GM12878 (cell line): ENCODE measurements at regions not wholly inside any gene's neighbourhood (a gene's known extent, or its start where the extent isn't known, plus 50 kb on each side); places are given as distances from the start of the nearest gene placed in this dataset.

Source experiments
- ATAC-seq: fragments of 200-7000 bp; cut with Tn5 transposase; 3 replicates; pipeline ENCODE4 v1.9.1; 2020; ENCODE audit warnings: mild to moderate bottlenecking, moderate library complexity
- BruUV-seq: library from RNA; stranded (reverse); fragments of 400-500 nt; replicated peaks from 2 replicates; lab custom pipeline; 2021; lab: Mats Ljungman, UMichigan
- CTCF ChIA-PET: fragments of 300-600 bp; sonication (Branson Sonifier 250); formaldehyde crosslinking; extraction: SDS; loops from one replicate; lab custom pipeline; 2021; ENCODE audit warnings: inconsistent platforms; lab: Yijun Ruan, JAX
- POLR2A ChIA-PET: fragments of 350-600 bp; formaldehyde crosslinking; extraction: SDS; loops from one replicate; lab custom pipeline; 2021; ENCODE audit warnings: inconsistent platforms; lab: Charles Lee
- RAD21 ChIA-PET: fragments of 300-600 bp; sonication (Branson Sonifier 250); formaldehyde crosslinking; loops from one replicate; lab custom pipeline; 2023; ENCODE audit warnings: antibody characterized with exemption; ENCODE audit not compliant: unreplicated experiment; lab: Charles Lee
- SMC1A ChIA-PET: fragments of 300-600 bp; sonication (Branson Sonifier 250); formaldehyde crosslinking; loops from one replicate; lab custom pipeline; 2023; ENCODE audit not compliant: unreplicated experiment, uncharacterized antibody; lab: Charles Lee
- DNase-seq: peaks from one replicate; pipeline ENCODE4 v3.0.0-alpha.2; 2011; ENCODE audit warnings: low read depth, low spot score
- FAIRE-seq: peaks from 3 replicates; lab custom pipeline; 2011; peaks lifted over from hg19 to GRCh38; lab: Jason Lieb, UNC
- H2AFZ ChIP-seq: 2 replicates; pipeline ENCODE4 v1.6.0; 2011; ENCODE audit warnings: low read depth, low read length, control low read depth; ENCODE audit not compliant: control insufficient read depth
- H3K27ac ChIP-seq: 2 replicates; pipeline ENCODE4 v1.5.1; 2011; ENCODE audit warnings: control low read depth; ENCODE audit not compliant: control insufficient read depth, insufficient read depth
- H3K27me3 ChIP-seq, 2 experiments: replicated peaks in 1 of 2; 2 replicates each; pipeline versions ENCODE4 v1.6.0 to v1.6.1; 2011; ENCODE audit warnings: low read length in 1 of 2; ENCODE audit not compliant: control insufficient read depth in 2 of 2, insufficient read depth in 2 of 2
- H3K36me3 ChIP-seq, 2 experiments: 2 replicates each; pipeline ENCODE4 v1.5.1; 2011; ENCODE audit warnings: low read length in 1 of 2; ENCODE audit not compliant: control insufficient read depth in 2 of 2, insufficient read depth in 2 of 2
- H3K4me1 ChIP-seq: 2 replicates; pipeline ENCODE4 v1.6.1; 2011; ENCODE audit warnings: mild to moderate bottlenecking, low read length, moderate library complexity, mixed read lengths; ENCODE audit not compliant: control insufficient read depth, insufficient read depth
- H3K4me2 ChIP-seq: 2 replicates; pipeline ENCODE4 v1.6.0; 2011; ENCODE audit warnings: control low read depth; ENCODE audit not compliant: control insufficient read depth, insufficient read depth
- H3K4me3 ChIP-seq: fragments of 200-600 bp; sonication (generic); 2 replicates; pipeline ENCODE4 v1.5.1; 2016
- H3K79me2 ChIP-seq: 2 replicates; pipeline ENCODE4 v1.6.0; 2011; ENCODE audit warnings: low read length; ENCODE audit not compliant: control insufficient read depth, insufficient read depth
- H3K9ac ChIP-seq: 2 replicates; pipeline ENCODE4 v1.8.0; 2011; ENCODE audit warnings: low read length, control low read depth, mixed read lengths; ENCODE audit not compliant: control insufficient read depth, insufficient read depth
- H3K9me3 ChIP-seq: replicated peaks from 3 replicates; pipeline ENCODE4 v1.5.1; 2011; ENCODE audit warnings: mild to moderate bottlenecking, low read length; ENCODE audit not compliant: control insufficient read depth, insufficient read depth
- H4K20me1 ChIP-seq: 2 replicates; pipeline ENCODE4 v1.6.0; 2011; ENCODE audit not compliant: control insufficient read depth, insufficient read depth
- BCL11A ChIP-seq: IDR thresholded peaks from 2 replicates; pipeline ENCODE4 v1.6.1; 2011; ENCODE audit warnings: low read depth, low read length
- CREM ChIP-seq: IDR thresholded peaks from 2 replicates; pipeline ENCODE4 v1.6.1; 2014; ENCODE audit warnings: antibody characterized with exemption, low read depth
- ETV6 ChIP-seq, 2 experiments: fragments of 450-650 bp in 1 of 2; IDR thresholded peaks in 1 of 2; conservative IDR thresholded peaks in 1 of 2; 2 replicates each; pipeline ENCODE4 v1.6.1; 2014; ENCODE audit warnings: antibody characterized with exemption in 1 of 2, borderline replicate concordance in 1 of 2, low read depth in 1 of 2, mild to moderate bottlenecking in 1 of 2, moderate library complexity in 1 of 2
- FOXK2 ChIP-seq: fragments of 450-650 bp; IDR thresholded peaks from 2 replicates; pipeline ENCODE4 v1.6.1; 2017; ENCODE audit warnings: mild to moderate bottlenecking, moderate library complexity
- IKZF1 ChIP-seq: fragments of 450-650 bp; conservative IDR thresholded peaks from 2 replicates; pipeline ENCODE4 v1.6.1; 2017; ENCODE audit warnings: antibody characterized with exemption, mild to moderate bottlenecking
- MEF2B ChIP-seq: fragments of 450-650 bp; IDR thresholded peaks from 2 replicates; pipeline ENCODE4 v1.6.1; 2018; ENCODE audit warnings: mild to moderate bottlenecking, moderate library complexity; ENCODE audit not compliant: partially characterized antibody, poor library complexity, severe bottlenecking
- PAX5 ChIP-seq: IDR thresholded peaks from 2 replicates; pipeline ENCODE4 v1.6.1; 2011; ENCODE audit warnings: low read depth, low read length, borderline replicate concordance
- PML ChIP-seq: IDR thresholded peaks from 2 replicates; pipeline ENCODE4 v1.6.1; 2012; ENCODE audit warnings: low read length, inconsistent platforms
- SMARCA5 ChIP-seq: fragments of 450-650 bp; IDR thresholded peaks from 2 replicates; pipeline ENCODE4 v1.6.1; 2017; ENCODE audit warnings: mild to moderate bottlenecking
- TCF3 ChIP-seq: IDR thresholded peaks from 2 replicates; pipeline ENCODE4 v1.6.1; 2012; ENCODE audit warnings: low read depth, mild to moderate bottlenecking, low read length, borderline replicate concordance; ENCODE audit not compliant: insufficient read depth
- YY1 ChIP-seq: IDR thresholded peaks from 2 replicates; pipeline ENCODE4 v1.6.1; 2011; ENCODE audit warnings: low read depth, mild to moderate bottlenecking, low read length
- ZNF687 ChIP-seq: fragments of 450-650 bp; IDR thresholded peaks from 2 replicates; pipeline ENCODE4 v1.6.1; 2017; ENCODE audit warnings: mild to moderate bottlenecking, moderate library complexity
- WGBS: methylation state at CpG from one replicate; pipeline ENCODE4 v1.1.6; 2016; ENCODE audit warnings: low lambda C conversion rate; ENCODE audit not compliant: insufficient replicate concordance, insufficient coverage; ENCODE audit errors: missing lambda C conversion rate; 5-methylcytosine and 5-hydroxymethylcytosine counted together
- in situ Hi-C: fragments of 300-500 bp; cut with MboI; formaldehyde crosslinking; loops from 9 replicates; pipeline ENCODE4 v1.14.3; 2018; ENCODE audit warnings: mixed read lengths
- intact Hi-C: fragments of 100-400 bp; cut with micrococcal nuclease; formaldehyde crosslinking; loops from one replicate; pipeline ENCODE4 v1.14.2; 2022; ENCODE audit not compliant: unreplicated experiment
- TF ChIP-seq, protein P1 (sequence below): fragments of 450-650 bp; IDR thresholded peaks from 2 replicates; pipeline ENCODE4 v1.6.1; 2018; ENCODE audit warnings: borderline replicate concordance, mild to moderate bottlenecking; ENCODE audit not compliant: partially characterized antibody
- TF ChIP-seq, protein P2 (sequence below): fragments of 450-650 bp; formaldehyde crosslinking; IDR thresholded peaks from 2 replicates; pipeline ENCODE4 v1.4.0; 2022; ENCODE audit warnings: mild to moderate bottlenecking, moderate library complexity

DNA sequence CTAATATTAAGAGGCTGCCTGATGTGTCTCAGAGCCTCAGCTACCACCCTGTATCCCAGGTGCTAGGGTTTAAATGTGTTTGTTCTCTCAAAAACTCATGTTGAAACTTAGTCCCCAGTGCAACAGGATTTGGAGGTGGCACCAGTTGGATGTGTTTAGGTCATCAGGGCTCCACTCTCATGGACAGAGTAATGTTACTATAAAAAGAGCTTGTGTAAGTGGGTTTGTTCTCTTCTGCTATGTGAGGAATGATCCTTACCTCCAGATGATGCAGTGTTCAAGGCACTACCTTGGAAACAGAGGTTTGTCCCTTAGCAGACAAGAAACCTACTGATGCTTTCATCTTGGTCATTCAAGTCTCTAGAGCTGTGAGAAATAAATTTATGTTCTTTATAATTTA lies 164.9 kb upstream of the EPHA7 start (continued):
- TF ChIP-seq PAX5 (no peak), ETV6 (conservative IDR thresholded peaks at IDR 0.05 in 1 of 2, IDR thresholded peaks at IDR 0.05 in 1 of 2; ENCODE audit: borderline replicate concordance in 1 of 2, low read depth in 1 of 2) (no peak), IKZF1 (no peak)

- SMC1A ChIA-PET = no interaction called here
- no peak for ATAC-seq
- H2AFZ ChIP-seq = no peak overlapping the region
- no peak overlapping the region for H3K4me3 ChIP-seq
- H3K9me3 ChIP-seq = no peaks in the 10 kb centered on the region
- no peak for DNase-seq
- no peak overlapping the region for H3K27ac ChIP-seq
- no peak for FAIRE-seq
- in situ Hi-C loops (no loop called here), intact Hi-C loops (no loop called here)
- H3K36me3 ChIP-seq = no peaks in the 10 kb centered on the region
- no peak overlapping the region for H3K4me2 ChIP-seq
- RAD21 ChIA-PET = no interaction called here
- WGBS = 25% methylated on average over 4 of the region's 4 CpGs
- no peaks in the 10 kb centered on the region for H4K20me1 ChIP-seq
- no peaks in the 10 kb centered on the region for H3K4me1 ChIP-seq
- POLR2A ChIA-PET = no interaction called here
- no TSS peak for BruUV-seq
- H3K79me2 ChIP-seq = no peaks in the 10 kb centered on the region
- H3K27me3 ChIP-seq = no peaks in the 10 kb centered on the region
- CTCF ChIA-PET = no interaction called here
- no peak overlapping the region for H3K9ac ChIP-seq
- TF ChIP-seq TCF3 (no peak), FOXK2 (no peak), CREM (no peak), SMARCA5 (no peak), MEF2B (no peak), BCL11A (no peak), ZNF687 (no peak), PML (no peak), YY1 (no peak)
- TF ChIP-seq, protein P1, sequence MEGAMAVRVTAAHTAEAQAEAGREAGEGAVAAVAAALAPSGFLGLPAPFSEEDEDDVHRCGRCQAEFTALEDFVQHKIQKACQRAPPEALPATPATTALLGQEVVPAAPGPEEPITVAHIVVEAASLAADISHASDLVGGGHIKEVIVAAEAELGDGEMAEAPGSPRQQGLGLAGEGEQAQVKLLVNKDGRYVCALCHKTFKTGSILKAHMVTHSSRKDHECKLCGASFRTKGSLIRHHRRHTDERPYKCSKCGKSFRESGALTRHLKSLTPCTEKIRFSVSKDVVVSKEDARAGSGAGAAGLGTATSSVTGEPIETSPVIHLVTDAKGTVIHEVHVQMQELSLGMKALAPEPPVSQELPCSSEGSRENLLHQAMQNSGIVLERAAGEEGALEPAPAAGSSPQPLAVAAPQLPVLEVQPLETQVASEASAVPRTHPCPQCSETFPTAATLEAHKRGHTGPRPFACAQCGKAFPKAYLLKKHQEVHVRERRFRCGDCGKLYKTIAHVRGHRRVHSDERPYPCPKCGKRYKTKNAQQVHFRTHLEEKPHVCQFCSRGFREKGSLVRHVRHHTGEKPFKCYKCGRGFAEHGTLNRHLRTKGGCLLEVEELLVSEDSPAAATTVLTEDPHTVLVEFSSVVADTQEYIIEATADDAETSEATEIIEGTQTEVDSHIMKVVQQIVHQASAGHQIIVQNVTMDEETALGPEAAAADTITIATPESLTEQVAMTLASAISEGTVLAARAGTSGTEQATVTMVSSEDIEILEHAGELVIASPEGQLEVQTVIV = no peak
- TF ChIP-seq, protein P2, sequence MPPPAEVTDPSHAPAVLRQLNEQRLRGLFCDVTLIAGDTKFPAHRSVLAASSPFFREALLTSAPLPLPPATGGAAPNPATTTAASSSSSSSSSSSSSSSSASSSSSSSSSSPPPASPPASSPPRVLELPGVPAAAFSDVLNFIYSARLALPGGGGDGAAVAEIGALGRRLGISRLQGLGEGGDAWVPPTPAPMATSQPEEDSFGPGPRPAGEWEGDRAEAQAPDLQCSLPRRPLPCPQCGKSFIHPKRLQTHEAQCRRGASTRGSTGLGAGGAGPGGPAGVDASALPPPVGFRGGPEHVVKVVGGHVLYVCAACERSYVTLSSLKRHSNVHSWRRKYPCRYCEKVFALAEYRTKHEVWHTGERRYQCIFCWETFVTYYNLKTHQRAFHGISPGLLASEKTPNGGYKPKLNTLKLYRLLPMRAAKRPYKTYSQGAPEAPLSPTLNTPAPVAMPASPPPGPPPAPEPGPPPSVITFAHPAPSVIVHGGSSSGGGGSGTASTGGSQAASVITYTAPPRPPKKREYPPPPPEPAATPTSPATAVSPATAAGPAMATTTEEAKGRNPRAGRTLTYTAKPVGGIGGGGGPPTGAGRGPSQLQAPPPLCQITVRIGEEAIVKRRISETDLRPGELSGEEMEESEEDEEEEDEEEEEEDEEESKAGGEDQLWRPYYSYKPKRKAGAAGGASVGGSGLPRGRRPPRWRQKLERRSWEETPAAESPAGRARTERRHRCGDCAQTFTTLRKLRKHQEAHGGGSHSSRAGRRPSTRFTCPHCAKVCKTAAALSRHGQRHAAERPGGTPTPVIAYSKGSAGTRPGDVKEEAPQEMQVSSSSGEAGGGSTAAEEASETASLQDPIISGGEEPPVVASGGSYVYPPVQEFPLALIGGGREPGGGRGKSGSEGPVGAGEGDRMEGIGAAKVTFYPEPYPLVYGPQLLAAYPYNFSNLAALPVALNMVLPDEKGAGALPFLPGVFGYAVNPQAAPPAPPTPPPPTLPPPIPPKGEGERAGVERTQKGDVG (CRISPR knock-in tag) = no peak
Measured at GRCh38 chr6:93581371-93581770, 162.0 kb upstream of the EPHA7 start.
